Osteoblast (primary cell): ENCODE measurements at regions not wholly inside any gene's neighbourhood (a gene's known extent, or its start where the extent isn't known, plus 50 kb on each side); places are given as distances from the start of the nearest gene placed in this dataset.

Experiments
- DNase-seq: peaks from one replicate; pipeline ENCODE4 v3.0.0; 2011; ENCODE audit warnings: low spot score, mixed read lengths; ENCODE audit not compliant: insufficient read length; ENCODE audit errors: missing footprints
- H2AFZ ChIP-seq: 2 replicates; pipeline ENCODE4 v1.6.0; 2011; ENCODE audit warnings: mild to moderate bottlenecking, low read length
- H3K27ac ChIP-seq: 2 replicates; pipeline ENCODE4 v1.5.1; 2011; ENCODE audit warnings: mild to moderate bottlenecking, low read depth, low read length, moderate library complexity
- H3K27me3 ChIP-seq: 2 replicates; pipeline ENCODE4 v1.6.0; 2012; ENCODE audit warnings: mild to moderate bottlenecking, control low read depth, inconsistent platforms, low read length, moderate library complexity; ENCODE audit not compliant: insufficient read depth
- H3K36me3 ChIP-seq: 2 replicates; pipeline ENCODE4 v1.5.1; 2011; ENCODE audit warnings: mild to moderate bottlenecking, low read length, control low read depth, moderate library complexity; ENCODE audit not compliant: insufficient read depth
- H3K4me1 ChIP-seq: 2 replicates; pipeline ENCODE4 v1.5.1; 2011; ENCODE audit warnings: mild to moderate bottlenecking, low read length, control low read depth, moderate library complexity; ENCODE audit not compliant: insufficient read depth
- H3K4me2 ChIP-seq: 2 replicates; pipeline ENCODE4 v1.6.0; 2011; ENCODE audit warnings: mild to moderate bottlenecking, low read length; ENCODE audit not compliant: insufficient read depth
- H3K4me3 ChIP-seq: fragments of 200-600 bp; sonication (generic); 3 replicates; pipeline ENCODE4 v1.5.1; 2012; ENCODE audit warnings: mild to moderate bottlenecking, low read length, inconsistent platforms; ENCODE audit not compliant: insufficient read depth
- H3K79me2 ChIP-seq: 2 replicates; pipeline ENCODE4 v1.6.0; 2012; ENCODE audit warnings: mild to moderate bottlenecking, low read length, control low read depth, inconsistent platforms; ENCODE audit not compliant: insufficient read depth
- H3K9me3 ChIP-seq: 2 replicates; pipeline ENCODE4 v1.5.1; 2011; ENCODE audit warnings: low read depth, low read length, control low read depth
- H4K20me1 ChIP-seq: 2 replicates; pipeline ENCODE4 v1.6.0; 2012; ENCODE audit warnings: mild to moderate bottlenecking, low read length, control low read depth; ENCODE audit not compliant: insufficient read depth
- CTCF ChIP-seq: IDR thresholded peaks from 2 replicates; pipeline ENCODE4 v1.5.1; 2011; ENCODE audit warnings: mild to moderate bottlenecking, low read depth, low read length, moderate library complexity; ENCODE audit errors: extremely low read depth

GRCh38 chr7:18312482-18312881 lies 183.1 kb upstream of the HDAC9 start:
- no peak for DNase-seq
- no peak overlapping the region for H2AFZ ChIP-seq
- no peak for TF ChIP-seq CTCF
- no peaks in the 10 kb centered on the region for H3K36me3 ChIP-seq
- no peaks in the 10 kb centered on the region for H3K79me2 ChIP-seq
- H3K4me3 ChIP-seq = no peak overlapping the region
- H3K27ac ChIP-seq = no peak overlapping the region
- H4K20me1 ChIP-seq = no peaks in the 10 kb centered on the region
- H3K9me3 ChIP-seq = no peaks in the 10 kb centered on the region
- H3K4me1 ChIP-seq = no peaks in the 10 kb centered on the region
- no peak overlapping the region for H3K4me2 ChIP-seq
- no peaks in the 10 kb centered on the region for H3K27me3 ChIP-seq

GRCh38 chr7:18313965-18314364 lies 181.6 kb upstream of the HDAC9 start:
- Histone ChIP-seq H3K27ac (no peak overlapping the region), H2AFZ (no peak overlapping the region)

GRCh38 chr7:18315241-18315640 lies 180.3 kb upstream of the HDAC9 start:
- Histone ChIP-seq H3K79me2 (no peaks in the 10 kb centered on the region), H2AFZ (no peak overlapping the region), H3K4me3 (no peak overlapping the region), H3K36me3 (no peaks in the 10 kb centered on the region), H3K4me2 (no peak overlapping the region), H3K27me3 (no peaks in the 10 kb centered on the region), H4K20me1 (no peaks in the 10 kb centered on the region), H3K9me3 (no peaks in the 10 kb centered on the region), H3K4me1 (no peaks in the 10 kb centered on the region), H3K27ac (no peak overlapping the region)
- TF ChIP-seq CTCF = no peak
- no peak for DNase-seq

More at GRCh38 chr7:18313965-18314364, 181.6 kb upstream of the HDAC9 start:
- Histone ChIP-seq H3K36me3 (no peaks in the 10 kb centered on the region), H3K4me3 (no peak overlapping the region), H3K27me3 (no peaks in the 10 kb centered on the region), H3K4me2 (no peak overlapping the region), H3K9me3 (no peaks in the 10 kb centered on the region), H4K20me1 (no peaks in the 10 kb centered on the region), H3K4me1 (no peaks in the 10 kb centered on the region), H3K79me2 (no peaks in the 10 kb centered on the region)
- no peak for DNase-seq
- no peak for TF ChIP-seq CTCF

GRCh38 chr7:18317941-18318340 lies 177.6 kb upstream of the HDAC9 start:
- no peaks in the 10 kb centered on the region for H3K9me3 ChIP-seq
- no peaks in the 10 kb centered on the region for H3K4me1 ChIP-seq
- no peaks in the 10 kb centered on the region for H3K27me3 ChIP-seq
- H3K4me3 ChIP-seq = no peak overlapping the region
- H3K36me3 ChIP-seq = no peaks in the 10 kb centered on the region
- no peak overlapping the region for H2AFZ ChIP-seq
- no peak for TF ChIP-seq CTCF
- DNase-seq = no peak
- no peaks in the 10 kb centered on the region for H3K79me2 ChIP-seq
- no peak overlapping the region for H3K27ac ChIP-seq
- H3K4me2 ChIP-seq = no peak overlapping the region
- no peaks in the 10 kb centered on the region for H4K20me1 ChIP-seq
